Heart left ventricle (tissue), 13 donors: ENCODE measurements at regions not wholly inside any gene's neighbourhood (a gene's known extent, or its start where the extent isn't known, plus 50 kb on each side); places are given as distances from the start of the nearest gene placed in this dataset.

Experiments used
- POLR2A ChIP-seq, 2 donors: fragments of 450-650 bp; IDR thresholded peaks; one replicate each; pipeline ENCODE4 v1.6.1; 2017; ENCODE audit warnings: antibody characterized with exemption in 2 of 2, mild to moderate bottlenecking in 2 of 2, moderate library complexity in 2 of 2
- TF ChIP-seq, protein P1 (sequence below), 12 donors: fragments of 200-600 bp; sonication (generic) in 4 of 12; IDR thresholded peaks; one replicate each; pipeline versions ENCODE4 v1.5.0 to v1.8.0; 2018 to 2022; ENCODE audit warnings: antibody characterized with exemption in 12 of 12, mild to moderate bottlenecking in 5 of 12
- donor health status: ischemic (EF 13 %, LVEDD 7.1; RV severe dilation, severe dysfunction).
- donor health status: DM: no; HTN: yes; CAD: no.
- donor health status: DM: no; HTN: no; CAD: no.
- donor health status: ischemic (EF 25% LVEDD 6.9; RV normal size, moderate dysfunction).
- donor health status: ischemic (EF 25% LVEDD 5.7; RV mildly dilated, moderate dysfunction).
- donor health status: ischemic (EF 35%, LVEDD 5.7; RV mildly dilated, moderate dysfunction).
- donor health status: nonischemic (EF 11% LVEDD 7.7; RV severe dilation, severe dysfunction).
- donor health status: DM: yes; HTN: yes; CAD: no.
- donor health status: PGD.
- donor health status: ischemic (EF 29% LVEDD 5.4; RV normal size, mild dysfunction).
- donor health status: nonischemic (EF 23%, LVEDD 6.1; RV moderate dilation, normal function).

DNA sequence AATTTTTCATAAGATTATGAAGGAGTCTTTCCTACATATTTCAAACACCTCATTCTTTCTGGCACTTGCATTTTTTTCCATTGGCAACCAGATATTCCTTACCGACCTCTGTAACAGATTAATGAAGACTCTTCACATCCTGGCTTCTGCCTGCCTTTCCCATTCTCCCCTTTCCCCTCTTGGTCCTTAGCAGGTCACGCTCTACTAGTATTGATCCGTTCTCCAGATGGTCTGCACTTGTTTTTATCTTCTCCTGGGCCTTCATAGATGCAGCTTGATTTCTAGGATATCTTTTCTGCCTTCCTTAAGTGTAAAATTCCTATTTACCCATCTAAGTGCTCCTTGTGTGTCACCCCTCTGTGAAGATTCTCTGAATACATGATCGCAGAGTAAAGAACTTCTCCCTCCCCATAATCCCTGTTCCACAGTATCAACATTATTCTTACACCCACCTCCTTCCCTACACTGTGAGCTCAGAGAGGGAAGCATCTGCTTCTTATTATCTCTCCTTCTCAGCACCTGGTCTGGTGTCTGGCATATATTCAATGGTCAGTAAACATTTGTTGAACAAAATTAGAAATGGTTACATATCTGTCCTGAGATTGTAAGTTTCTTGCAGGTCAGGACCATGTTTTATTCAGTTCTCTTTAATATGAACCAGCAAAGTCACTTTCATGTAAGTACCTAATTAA lies 654.2 kb downstream of the REEP3 start:
- TF ChIP-seq, protein P1, sequence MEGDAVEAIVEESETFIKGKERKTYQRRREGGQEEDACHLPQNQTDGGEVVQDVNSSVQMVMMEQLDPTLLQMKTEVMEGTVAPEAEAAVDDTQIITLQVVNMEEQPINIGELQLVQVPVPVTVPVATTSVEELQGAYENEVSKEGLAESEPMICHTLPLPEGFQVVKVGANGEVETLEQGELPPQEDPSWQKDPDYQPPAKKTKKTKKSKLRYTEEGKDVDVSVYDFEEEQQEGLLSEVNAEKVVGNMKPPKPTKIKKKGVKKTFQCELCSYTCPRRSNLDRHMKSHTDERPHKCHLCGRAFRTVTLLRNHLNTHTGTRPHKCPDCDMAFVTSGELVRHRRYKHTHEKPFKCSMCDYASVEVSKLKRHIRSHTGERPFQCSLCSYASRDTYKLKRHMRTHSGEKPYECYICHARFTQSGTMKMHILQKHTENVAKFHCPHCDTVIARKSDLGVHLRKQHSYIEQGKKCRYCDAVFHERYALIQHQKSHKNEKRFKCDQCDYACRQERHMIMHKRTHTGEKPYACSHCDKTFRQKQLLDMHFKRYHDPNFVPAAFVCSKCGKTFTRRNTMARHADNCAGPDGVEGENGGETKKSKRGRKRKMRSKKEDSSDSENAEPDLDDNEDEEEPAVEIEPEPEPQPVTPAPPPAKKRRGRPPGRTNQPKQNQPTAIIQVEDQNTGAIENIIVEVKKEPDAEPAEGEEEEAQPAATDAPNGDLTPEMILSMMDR (IDR thresholded peaks at IDR 0.05), result no peak
- TF ChIP-seq POLR2A (IDR thresholded peaks at IDR 0.05), result no peak
